Testis (tissue), 2 donors: ENCODE measurements at regions not wholly inside any gene's neighbourhood (a gene's known extent, or its start where the extent isn't known, plus 50 kb on each side); places are given as distances from the start of the nearest gene placed in this dataset.

Experiments
- CTCF ChIP-seq, 3 experiments: fragments of 450-650 bp in 2 of 3; fragments of 200-600 bp in 1 of 3; sonication (generic) in 1 of 3; IDR thresholded peaks; one replicate each; pipeline ENCODE4 v1.5.1; 2016 to 2019; ENCODE audit warnings: antibody characterized with exemption in 3 of 3, mild to moderate bottlenecking in 2 of 3, moderate library complexity in 1 of 3
- POLR2A ChIP-seq: fragments of 450-650 bp; IDR thresholded peaks from one replicate; pipeline ENCODE4 v1.6.1; 2017; ENCODE audit warnings: antibody characterized with exemption, mild to moderate bottlenecking, moderate library complexity

- TF ChIP-seq CTCF (IDR thresholded peaks at IDR 0.05): no peak
- no peak for TF ChIP-seq POLR2A
These were observed 309.2 kb downstream of the BCOR start for GRCh38 chrX:39788521-39788920.
